ENCODE measurements at regions not wholly inside any gene's neighbourhood (a gene's known extent, or its start where the extent isn't known, plus 50 kb on each side); places are given as distances from the start of the nearest gene placed in this dataset.

GRCh38 chr15:70562906-70563305 is 200.5 kb downstream of the UACA start:
- intact Hi-C loops (cut with DNase I) = no loop called here
- no peaks in the 10 kb centered on the region for H3K36me3 ChIP-seq
- 91% methylated on average over 2 of the region's 2 CpGs for WGBS
- no peaks in the 10 kb centered on the region for H3K9me3 ChIP-seq
- no peak overlapping the region for H3K4me3 ChIP-seq
- no peak overlapping the region for H3K27ac ChIP-seq (replicated peaks in 1 of 4)
- DNase-seq (ENCODE audit: extremely low spot score) = no peak
- TF ChIP-seq POLR2AphosphoS5 (IDR thresholded peaks at IDR 0.05) (no peak), POLR2A (IDR thresholded peaks at IDR 0.05; ENCODE audit: low read depth) (no peak), EP300 (IDR thresholded peaks at IDR 0.05) (no peak)
- TF ChIP-seq, protein P1, sequence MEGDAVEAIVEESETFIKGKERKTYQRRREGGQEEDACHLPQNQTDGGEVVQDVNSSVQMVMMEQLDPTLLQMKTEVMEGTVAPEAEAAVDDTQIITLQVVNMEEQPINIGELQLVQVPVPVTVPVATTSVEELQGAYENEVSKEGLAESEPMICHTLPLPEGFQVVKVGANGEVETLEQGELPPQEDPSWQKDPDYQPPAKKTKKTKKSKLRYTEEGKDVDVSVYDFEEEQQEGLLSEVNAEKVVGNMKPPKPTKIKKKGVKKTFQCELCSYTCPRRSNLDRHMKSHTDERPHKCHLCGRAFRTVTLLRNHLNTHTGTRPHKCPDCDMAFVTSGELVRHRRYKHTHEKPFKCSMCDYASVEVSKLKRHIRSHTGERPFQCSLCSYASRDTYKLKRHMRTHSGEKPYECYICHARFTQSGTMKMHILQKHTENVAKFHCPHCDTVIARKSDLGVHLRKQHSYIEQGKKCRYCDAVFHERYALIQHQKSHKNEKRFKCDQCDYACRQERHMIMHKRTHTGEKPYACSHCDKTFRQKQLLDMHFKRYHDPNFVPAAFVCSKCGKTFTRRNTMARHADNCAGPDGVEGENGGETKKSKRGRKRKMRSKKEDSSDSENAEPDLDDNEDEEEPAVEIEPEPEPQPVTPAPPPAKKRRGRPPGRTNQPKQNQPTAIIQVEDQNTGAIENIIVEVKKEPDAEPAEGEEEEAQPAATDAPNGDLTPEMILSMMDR (IDR thresholded peaks at IDR 0.05) = no peak
- peaks cover 0 to 31% (median 0%) of the 10 kb centered on the region in 4 donors for H3K27me3 ChIP-seq
- H3K4me1 ChIP-seq = peaks cover 6 to 12% (median 10%) of the 10 kb centered on the region in 4 donors

DNA sequence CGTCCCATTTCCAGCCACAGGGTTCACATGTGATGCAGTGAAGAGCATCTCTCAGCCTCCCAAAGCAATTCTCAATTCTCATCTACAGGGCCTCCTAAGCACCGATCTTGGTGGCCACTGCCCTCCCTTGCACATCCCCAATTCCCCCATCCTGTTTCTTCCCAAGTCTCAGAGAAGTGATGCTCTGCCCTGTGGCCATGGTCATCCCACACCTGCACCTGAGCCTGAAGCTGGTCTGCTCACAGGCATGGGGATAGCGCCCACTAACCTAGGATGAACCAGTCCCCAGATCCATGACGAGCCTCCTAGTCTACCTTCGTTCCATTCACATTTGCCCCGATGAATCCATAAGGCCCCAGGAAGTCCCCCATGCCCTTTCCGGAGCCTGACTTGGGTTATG is 201.5 kb downstream of the UACA start:
- intact Hi-C loops (cut with DNase I) = no loop called here
- H3K27ac ChIP-seq (replicated peaks in 1 of 4) = no peak overlapping the region
- no peaks in the 10 kb centered on the region for H3K9me3 ChIP-seq
- 94% methylated on average over 7 of the region's 7 CpGs for WGBS
- peaks cover 0 to 31% (median 0%) of the 10 kb centered on the region in 4 donors for H3K27me3 ChIP-seq
- H3K4me3 ChIP-seq = no peak overlapping the region
- no peak for TF ChIP-seq EP300 (IDR thresholded peaks at IDR 0.05)
- TF ChIP-seq, protein P1 (IDR thresholded peaks at IDR 0.05) = no peak
- TF ChIP-seq POLR2AphosphoS5 (IDR thresholded peaks at IDR 0.05) = no peak
- peaks cover 6 to 12% (median 10%) of the 10 kb centered on the region in 4 donors for H3K4me1 ChIP-seq
- DNase-seq (ENCODE audit: extremely low spot score) = no peak
- no peaks in the 10 kb centered on the region for H3K36me3 ChIP-seq

GRCh38 chr15:70560617-70561328 is 202.6 kb downstream of the UACA start:
- no peaks in the 10 kb centered on the region for H3K36me3 ChIP-seq
- H3K4me1 ChIP-seq = peaks cover 6 to 12% (median 10%) of the 10 kb centered on the region in 4 donors
- TF ChIP-seq POLR2A (IDR thresholded peaks at IDR 0.05; ENCODE audit: low read depth) = no peak
- no peak for TF ChIP-seq EP300 (IDR thresholded peaks at IDR 0.05)
- no peak for TF ChIP-seq POLR2AphosphoS5 (IDR thresholded peaks at IDR 0.05)
- TF ChIP-seq, protein P1 (IDR thresholded peaks at IDR 0.05) = no peak
- no peaks in the 10 kb centered on the region for H3K9me3 ChIP-seq
- WGBS = 76% methylated on average over 4 of the region's 4 CpGs
- intact Hi-C loops (cut with DNase I) = no loop called here
- H3K4me3 ChIP-seq = no peak overlapping the region
- peaks cover 0 to 23% (median 0%) of the 10 kb centered on the region in 4 donors for H3K27me3 ChIP-seq
- DNase-seq (ENCODE audit: extremely low spot score) = no peak
- H3K27ac ChIP-seq (replicated peaks in 1 of 4) = no peak overlapping the region

DNA sequence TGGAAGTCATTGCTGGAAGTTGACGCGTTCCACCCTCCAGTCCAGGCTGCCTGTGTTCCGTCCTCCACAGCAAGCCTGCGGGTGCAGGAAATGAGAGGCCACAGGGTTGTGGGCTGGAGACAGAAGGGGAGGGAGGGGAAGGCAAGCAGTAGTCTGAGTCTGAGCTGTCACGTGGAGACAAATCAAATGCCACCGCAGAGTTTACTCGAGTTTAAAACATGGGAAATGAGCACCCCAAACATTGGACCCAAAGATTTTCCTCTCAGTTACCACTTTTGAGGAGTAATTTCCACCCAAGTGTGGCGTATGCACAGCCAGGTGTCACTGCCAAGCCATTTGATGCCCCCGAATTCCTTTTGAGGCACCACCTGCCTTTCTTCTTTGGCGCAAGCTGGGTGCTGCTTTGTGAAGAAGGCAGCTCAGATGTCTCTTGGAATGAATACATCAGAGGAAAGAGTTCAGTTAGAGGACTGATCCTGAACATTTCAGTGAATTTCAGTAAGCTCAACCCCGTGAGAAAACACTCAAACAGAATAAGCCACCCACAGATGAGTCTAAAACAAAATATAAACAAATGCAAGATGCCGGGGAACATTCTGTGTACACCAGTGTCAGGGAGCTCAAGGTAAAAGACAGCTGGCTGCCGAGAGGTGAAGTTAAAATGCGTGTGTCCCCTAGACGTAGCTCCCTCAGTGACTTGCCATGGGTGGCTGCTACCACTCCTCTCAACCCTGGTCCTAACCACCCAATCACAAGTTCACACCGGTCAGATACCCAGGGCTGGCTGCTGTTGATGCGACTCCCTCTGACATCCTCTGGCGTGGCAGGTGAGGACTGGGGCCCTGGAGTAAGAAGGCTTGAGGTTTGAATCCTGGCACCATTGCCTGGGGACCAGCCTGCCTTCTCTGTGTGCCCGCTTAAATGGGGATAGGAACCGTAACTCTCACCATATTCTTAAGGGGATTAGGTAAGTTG is 203.8 kb downstream of the UACA start:
- WGBS = 47% methylated on average over 20 of the region's 20 CpGs
- DNase-seq (ENCODE audit: extremely low spot score) = no peak
- Histone ChIP-seq H3K36me3 (no peaks in the 10 kb centered on the region), H3K4me3 (no peak overlapping the region), H3K9me3 (no peaks in the 10 kb centered on the region), H3K27me3 (peaks cover 0 to 18% (median 0%) of the 10 kb centered on the region in 4 donors), H3K4me1 (peaks cover 6 to 12% (median 10%) of the 10 kb centered on the region in 4 donors), H3K27ac (replicated peaks in 1 of 4) (no peak overlapping the region)
- TF ChIP-seq POLR2AphosphoS5 (IDR thresholded peaks at IDR 0.05) (no peak), POLR2A (IDR thresholded peaks at IDR 0.05; ENCODE audit: low read depth) (no peak), EP300 (IDR thresholded peaks at IDR 0.05) (no peak)
- TF ChIP-seq, protein P1 (IDR thresholded peaks at IDR 0.05) = no peak
- intact Hi-C loops (cut with DNase I) = no loop called here
